ENCODE measurements at regions not wholly inside any gene's neighbourhood (a gene's known extent, or its start where the extent isn't known, plus 50 kb on each side); places are given as distances from the start of the nearest gene placed in this dataset.

DNA sequence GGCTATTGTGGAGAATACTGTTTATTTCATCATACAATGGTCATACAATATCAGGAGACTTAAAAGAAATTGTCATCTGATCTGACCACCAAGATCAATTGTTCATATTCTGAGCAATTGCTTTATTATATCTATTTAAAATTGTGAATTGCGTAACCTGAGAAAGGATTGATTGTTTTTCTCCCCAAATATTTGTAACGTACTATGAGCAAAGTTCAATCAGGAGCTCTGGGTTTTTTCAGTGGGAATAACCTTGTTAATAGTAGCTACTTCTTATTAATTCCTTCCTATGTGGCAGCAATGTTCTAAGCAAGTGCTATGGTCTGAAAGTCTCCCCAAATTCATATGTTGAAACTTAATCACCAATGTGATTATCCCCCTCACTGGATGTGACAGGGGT is 323.1 kb downstream of the ZPLD1 start:
- no peak for DNase-seq

DNA sequence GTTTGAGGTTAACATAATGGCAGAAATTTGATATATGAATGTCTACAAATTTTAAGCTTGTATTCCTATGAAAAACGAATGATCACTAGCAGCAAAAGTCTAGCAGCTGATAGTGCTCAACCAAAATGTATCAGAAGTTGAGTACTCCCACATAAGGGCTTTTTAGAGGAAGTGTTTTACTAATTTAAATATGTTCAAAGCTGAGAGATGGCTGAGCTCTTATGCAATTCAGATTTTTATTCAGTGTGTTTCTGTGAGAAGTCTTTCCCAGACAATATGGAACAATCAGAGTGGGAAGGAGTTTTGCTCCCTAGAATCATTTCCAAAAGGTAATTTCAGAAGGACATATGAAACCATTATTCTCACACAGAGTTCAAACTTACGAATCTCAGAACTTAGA is 327.0 kb downstream of the ZPLD1 start:
- no peak for DNase-seq

DNA sequence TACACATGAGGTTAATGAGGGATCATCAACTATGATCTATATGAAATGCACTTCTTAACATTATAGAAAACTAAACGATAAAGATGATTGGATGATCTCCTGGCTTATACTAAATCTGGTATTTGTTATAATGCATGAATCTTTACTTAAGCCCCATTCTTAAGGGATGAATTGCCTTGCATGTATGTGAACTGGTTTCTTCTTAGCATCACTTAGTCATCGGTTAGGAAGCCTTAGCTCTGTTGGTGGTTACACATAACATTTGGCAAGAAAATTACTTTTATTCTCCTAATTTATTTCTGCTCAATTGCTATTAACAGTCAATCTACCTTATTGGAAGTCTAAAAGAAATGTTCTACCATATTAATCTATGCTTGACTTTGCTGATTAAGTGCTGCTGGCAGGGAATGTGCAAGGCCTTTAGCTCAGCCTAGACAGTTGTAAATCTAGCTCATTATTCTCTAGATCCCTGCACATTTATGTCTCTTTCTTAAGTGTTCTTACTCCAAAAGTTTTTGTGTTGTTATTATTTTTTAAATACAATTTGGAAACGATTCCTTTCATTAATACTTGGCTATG is 356.0 kb downstream of the ZPLD1 start:
- DNase-seq = no peak

DNA sequence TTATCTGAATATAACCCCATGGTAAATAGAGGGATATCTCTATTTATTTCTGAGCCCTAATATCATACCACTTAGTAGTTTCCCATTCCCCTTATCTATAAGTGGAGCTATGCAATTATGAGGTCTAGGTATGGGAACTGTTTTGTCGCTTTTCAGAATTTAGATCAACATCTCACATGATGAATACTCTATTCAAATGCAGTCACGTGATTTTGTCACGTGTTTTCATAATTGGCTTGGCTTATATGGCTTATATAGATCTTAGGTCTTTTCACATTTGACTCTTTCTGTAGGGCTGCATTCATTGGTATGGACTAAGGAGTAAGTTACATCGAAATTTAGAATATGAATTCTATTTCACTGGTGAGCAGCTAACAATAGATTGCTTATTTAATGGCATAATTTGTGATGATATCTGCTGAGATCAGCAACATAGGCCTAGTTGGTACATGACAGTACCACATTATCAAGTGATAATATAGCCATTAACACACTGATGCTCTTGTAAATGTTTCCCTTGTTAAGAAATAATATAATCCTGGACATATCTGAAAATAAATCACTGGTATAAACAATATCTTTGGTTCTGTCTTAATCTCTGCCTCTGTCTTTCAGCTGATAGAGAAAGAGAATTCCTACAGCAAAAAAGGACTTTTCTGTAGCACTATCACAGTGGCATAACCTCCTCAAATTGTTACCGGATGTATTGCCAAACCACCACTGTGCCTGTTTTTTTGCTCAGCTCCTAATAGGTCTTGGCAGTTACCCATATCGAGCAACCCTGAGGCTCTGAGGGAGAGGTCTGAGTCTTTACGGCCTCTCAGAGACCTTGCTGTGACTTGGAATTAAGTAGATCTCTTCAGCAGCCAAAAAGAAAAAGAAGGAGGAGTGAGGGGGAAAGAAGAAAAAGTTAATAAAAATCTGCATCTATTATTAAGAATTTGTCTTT is 357.1 kb downstream of the ZPLD1 start:
- no peak for DNase-seq

DNA sequence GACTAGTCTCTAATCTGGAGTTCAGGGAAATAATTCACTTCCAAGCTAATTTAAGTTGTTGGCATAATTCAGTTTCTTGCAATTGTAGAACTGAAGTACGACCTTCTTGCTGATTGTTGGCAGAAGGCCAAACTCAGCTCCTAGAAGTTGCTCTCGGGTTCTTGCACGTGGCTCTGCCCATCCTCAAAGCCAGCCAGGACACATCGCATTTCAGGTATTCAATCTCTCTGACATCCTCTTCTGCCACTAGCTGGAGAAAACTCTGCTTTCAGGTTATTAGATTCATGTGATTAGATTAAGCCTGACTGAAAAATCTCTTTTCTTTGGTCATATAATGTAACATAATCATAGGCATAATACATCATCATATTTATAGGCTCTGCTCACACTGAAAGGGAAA is 362.0 kb downstream of the ZPLD1 start:
- no peak for DNase-seq

DNA sequence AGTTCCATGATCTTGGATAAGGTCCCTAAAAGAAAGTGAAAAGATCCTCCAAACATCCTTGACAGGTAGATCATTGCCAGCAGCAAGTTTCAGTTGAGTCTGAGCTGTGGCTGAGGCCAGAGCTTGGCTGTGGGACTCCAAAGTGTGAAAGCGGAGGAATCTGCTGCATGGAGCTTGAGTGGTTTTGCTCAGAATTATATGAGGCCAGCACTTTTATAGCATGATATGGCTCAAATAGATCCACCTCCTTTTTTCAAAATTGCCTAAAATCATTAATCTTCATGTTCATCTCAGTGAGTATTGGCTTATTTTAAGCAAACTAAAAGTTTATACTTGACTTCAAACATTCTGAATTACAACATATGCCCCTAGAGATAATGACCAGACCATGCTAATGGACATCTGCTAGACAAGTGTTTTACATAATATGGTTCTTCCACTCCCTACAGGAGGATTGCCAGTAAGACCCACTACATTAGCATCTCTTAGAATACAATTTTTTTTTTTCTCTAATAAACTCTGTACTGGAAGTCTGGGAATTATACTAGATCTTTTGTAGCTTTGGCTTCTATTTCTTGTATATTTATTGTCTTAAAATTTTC is 368.1 kb downstream of the ZPLD1 start:
- DNase-seq = no peak

DNA sequence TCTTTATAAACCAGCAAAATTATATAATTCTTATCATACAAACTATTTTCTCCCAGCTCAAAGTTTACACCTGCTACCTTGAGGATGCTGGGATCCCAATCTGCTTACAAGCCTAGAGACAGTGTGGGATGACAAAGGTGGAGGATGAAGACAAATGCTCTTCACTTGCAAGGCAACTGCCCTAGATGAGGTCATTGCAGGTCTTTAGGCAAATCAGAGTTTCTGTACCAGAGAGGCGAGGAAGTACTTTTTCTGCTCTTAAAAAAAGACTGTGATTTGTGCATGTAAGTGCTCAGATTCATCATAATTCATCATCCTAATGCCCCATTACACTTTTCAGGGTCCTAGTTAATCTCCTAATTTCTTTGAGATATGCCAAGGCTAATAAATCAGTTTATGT is 376.1 kb downstream of the ZPLD1 start:
- no peak for DNase-seq

DNA sequence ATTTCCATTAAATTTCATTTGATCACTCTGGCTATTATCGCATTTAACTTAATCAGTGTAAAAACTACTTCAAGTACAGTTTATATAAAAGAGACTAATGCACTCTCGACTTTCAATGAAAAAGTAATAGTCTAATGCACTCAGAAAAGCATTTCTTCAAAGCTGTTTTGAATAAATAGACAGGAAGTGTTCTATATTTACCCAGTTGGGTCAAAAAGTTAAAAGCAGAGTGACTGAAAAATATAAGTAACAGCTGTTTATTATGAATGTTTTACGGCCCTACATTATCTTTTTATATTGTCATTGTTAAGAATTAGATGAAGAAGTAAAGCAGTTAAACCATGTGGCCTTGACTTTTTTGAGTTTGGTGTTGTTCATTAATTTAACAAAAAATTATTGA is 391.8 kb downstream of the ZPLD1 start:
- DNase-seq = no peak

DNA sequence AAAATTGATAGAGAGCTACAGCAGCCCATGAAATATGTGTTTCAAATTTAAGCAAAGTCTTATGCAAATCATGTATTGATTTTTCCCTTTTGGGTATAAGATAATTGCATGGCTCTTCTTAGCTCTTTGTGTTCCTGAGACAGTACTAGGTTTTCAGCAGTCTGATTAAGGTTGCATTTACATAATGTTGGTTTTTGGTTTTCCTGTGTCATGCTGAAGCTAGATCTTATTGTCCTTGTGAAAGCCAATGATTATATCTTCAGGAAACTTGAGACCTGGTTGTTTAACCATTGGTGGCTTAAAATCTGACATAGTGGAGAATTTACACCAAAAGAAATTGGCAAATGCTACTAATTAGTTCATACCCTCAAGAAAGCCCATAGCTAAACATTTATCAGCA is 392.6 kb downstream of the ZPLD1 start:
- no peak for DNase-seq

DNA sequence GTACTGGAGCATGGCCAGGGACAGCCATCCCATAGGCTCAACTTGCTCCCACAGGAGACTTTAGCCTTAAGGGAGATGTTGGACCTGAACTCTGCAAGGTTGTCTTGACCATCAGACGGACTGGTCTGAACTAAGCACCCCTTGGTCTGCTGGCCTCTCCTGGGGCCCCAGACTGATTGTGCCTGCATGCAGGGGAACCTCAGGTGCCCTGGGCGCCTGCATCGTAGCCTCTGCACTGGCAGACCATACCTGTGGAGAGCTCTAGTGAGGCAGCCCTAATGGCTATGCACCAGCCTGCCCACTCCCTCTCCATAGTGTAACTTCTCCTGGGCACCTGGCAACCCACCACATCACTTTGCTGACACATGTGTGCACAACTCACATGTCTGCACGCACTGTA is 395.6 kb downstream of the ZPLD1 start:
- DNase-seq = no peak

DNA sequence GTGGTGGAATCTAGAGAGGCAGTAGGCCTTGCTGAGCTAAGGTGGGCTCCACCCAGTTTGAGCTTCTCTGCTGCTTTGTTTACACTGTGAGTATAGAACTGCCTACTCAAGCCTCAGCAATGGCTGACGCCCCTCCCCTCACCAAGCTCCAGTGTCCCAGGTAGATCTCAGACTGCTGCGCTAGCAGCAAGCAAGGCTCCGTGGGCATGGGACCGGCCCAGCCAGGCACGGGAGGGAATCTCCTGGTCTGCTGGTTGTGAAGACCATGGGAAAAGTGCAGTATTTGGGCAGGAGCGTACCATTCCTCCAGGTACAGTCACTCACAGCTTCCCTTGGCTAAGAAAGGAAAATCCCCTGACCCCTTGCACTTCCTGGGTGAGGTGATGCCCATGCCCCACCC is 407.1 kb downstream of the ZPLD1 start:
- no peak for DNase-seq

DNA sequence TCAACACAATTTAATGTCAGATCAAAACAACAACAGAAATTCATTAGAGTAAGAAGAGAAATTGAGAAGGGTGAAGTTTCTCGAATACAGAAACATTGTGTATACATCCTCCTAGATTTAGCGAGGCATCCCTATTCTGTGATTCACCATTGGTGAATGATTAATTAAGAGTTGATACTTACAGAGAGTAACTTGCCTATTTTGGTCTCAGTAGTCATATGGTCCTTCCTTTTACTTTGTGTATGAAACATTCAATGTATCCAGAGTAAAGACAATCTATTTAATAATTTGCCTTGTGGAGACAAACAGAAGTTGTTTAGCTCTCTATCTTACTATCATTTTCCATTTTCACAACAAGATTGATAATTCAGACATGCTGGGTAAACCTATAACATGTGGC is 432.0 kb downstream of the ZPLD1 start:
- DNase-seq = no peak

DNA sequence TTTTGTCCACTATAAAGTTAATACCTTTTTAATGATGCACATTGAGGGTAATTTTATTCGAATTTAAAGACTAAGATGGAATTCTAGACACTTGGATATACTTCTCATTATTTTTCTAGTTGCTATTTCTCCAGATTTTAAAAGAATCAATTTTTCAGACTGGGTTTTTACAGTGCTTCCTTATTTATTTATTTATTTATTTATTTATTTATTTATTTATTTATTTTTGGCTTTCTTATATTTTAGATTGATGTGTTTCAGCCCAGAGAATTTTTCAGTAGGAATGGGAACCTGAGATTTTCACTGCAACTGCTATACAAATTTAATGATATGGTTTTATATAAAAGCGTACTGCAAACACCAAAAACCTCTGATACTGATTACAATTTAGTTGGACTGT is 448.7 kb downstream of the ZPLD1 start:
- no peak for DNase-seq

DNA sequence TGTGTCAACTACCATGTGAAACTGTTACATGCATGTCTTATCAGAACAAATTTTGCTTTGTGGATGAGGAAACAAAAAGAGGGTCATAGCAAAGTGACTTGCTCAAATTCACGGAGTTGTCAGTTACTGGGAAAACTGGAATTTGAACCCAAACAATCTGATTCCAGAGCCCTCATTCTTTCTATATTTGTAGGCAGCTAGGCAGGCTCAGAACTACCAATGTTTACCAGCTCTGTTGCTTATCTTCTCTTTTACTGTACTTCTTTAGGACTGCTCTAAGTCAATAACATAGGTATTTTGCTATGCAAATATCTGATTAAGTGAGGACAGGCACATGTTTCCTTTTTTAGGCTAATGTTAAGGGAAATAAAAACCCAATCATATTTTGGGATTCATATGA is 450.5 kb downstream of the ZPLD1 start:
- DNase-seq = no peak

DNA sequence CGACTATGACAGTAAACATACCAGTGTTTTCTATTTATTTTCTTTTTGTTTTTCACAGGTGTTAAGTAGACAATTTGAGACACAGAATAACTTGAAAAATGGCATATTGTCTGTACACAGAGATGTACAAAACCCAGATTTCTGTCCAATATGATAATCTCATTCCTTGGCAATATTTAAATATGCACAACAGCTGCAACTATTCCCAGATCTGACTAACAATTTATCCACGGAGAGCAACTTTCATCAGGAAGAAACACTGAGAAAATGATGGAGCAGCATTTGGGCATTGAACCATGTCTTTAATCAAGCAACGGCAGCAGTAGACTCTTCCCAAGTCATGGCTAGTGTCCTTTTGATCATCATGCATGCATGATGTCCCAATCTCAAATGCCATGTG is 452.6 kb downstream of the ZPLD1 start:
- DNase-seq = no peak

DNA sequence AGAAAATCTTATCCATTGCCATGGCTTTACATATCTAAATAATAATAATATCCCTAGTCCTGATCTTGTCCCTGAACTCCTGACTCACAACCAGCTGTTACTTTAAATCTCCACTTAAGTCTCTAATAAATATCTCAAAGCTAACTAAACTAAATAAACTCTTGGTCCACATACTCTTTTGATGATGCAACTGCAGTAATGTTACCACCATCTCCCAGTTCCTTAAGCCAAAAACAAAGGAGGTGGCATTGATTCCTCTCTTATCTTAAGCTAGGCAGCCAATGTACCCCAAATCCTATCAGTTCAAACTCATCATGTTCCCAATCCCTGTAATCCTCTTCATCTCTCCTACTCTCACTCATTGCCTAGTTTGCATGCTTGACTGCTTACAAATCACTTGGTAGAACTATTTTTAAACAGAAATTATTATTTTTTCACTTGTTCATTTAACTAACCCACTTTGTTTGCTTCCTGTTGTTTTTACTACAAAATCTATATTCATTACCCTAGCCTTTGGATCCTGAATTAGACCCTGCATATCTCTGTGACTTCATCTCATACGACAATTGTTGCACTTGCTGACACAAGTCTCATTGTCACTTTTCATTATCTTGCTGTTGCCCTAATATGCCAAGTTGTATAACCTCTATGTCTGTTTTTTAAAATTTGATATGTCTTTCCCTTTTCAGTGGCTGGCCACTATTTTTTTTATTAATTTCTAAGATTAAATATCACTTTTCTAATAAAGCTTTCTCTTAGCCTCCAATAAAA is 462.2 kb downstream of the ZPLD1 start:
- no peak for DNase-seq

DNA sequence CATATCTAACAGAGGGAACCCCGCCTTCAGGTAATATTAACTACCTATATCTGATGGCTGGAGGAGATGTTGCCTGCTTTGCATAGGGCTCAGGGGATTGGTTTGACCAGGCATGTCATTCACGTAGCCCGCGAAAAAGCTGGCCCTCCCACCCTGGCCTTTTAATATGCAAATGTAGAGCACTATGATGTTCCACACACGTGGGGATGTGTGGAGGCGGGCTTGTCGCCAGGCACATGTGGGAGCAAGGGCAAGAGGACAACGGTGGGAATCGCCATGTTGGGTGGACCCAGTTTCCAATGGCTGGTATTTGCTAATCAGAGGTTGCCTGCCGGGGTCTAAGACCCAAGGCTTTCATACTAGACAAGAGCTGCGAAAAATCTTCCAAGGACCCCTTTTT is 469.8 kb downstream of the ZPLD1 start:
- no peak for DNase-seq

DNA sequence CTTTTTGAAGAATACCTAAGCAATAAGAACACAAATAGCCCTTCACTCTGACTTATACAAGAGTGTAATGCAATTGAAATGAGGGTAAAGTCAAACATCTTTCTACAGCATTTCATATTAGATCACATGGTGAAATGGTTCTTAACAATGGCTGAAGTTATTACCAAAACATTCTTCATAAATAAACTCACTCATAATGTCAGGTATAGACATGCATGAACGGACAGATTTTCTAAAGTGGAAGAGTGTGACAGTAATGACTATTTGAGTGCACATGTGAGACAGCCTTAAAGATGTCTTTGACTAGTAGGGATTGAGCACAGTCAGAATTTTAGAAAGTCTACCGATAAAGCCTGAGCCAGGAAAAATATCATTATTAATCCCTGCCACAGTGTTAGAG is 471.0 kb downstream of the ZPLD1 start:
- no peak for DNase-seq

DNA sequence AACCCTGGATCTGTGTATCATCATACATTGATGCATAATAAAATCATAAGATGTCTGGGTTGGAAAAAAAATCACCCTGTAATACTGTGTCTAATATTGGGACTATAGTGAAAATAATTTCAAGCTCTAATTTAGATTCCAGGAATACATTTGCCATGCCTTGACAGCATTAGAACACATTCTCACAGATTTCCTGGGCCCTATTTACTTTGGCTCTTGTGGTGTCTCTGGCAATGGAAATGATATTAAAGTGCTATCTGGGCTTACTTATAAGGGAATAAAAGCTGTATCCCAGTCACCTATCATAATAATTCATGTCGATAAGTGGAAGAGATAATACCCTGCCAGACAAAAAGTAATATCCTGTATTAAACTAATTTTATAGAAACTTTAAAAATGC is 472.0 kb downstream of the ZPLD1 start:
- DNase-seq = no peak

DNA sequence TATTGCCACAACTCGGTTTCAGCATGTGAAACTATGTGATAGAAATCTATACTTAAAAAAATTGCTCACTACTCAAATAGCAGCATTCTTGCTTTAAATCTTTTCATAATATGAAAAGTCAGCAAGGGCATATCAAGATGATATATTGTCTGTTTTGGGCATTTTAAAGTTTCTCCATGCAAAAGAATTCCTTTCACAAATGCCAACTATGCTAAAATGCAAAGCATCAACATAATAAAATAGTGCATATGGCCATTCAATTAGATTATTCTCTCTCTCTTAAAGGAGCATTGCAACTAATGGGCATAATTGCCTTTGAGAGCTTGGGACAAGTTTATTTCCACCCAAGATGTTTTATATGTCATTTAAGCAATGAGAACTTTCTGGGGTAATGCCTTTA is 475.1 kb downstream of the ZPLD1 start:
- DNase-seq = no peak

DNA sequence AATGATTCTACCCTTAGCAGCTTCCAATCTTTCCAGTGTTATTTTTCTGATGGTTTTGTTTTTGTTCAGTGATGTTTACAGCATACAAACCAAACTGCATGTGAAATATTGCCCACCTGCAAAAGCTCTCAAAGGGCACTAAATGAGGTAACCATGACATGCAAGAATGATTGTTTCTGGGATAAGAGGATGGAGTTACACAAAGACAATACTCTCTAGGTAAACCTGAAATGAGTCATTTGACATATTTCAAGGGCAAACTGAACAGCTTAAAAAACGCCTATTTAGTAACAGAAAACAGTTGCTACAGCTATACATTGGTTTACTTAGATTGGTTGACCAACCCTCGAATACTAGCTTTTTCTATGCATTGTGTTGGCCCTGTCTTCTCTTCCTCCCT is 481.7 kb downstream of the ZPLD1 start:
- no peak for DNase-seq

DNA sequence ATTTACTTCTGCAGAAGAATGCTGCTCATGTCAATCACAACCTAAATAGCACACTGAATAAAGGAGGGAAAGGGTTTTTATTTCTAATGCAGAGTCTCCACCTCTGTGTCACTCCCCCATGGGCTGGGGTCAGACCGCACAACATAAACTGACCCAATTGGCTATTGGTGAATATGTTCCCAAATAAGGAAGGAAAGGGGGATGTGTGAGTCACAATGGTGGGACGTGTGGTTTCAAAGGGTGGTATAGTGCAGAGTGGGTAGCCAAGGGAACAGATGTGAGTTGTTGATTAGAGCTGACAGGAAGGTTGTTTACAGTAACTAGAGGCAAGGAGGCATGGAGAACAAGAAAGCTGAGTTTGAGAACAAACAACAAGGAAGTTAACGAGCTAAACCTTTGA is 491.8 kb downstream of the ZPLD1 start:
- DNase-seq = no peak

DNA sequence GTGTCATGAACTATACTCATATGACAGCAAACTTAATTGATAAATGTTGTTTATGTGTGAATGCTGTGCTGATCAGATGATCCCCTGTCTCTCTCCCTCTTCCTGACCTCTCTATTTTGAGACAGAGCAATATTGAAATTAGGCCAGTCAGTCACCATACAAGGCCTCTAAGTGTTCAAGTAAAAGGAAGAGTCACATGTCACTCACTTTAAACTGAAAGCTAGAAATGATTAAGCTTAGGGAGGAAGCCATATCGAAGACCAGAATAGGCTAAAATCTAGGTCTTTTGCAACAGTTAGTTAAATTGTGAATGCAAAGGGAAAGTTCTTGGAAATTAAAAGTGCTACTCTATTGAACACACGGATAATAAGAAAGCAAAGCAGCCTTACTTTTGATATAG is 498.6 kb downstream of the ZPLD1 start:
- DNase-seq = no peak
